ENCODE measurements at regions not wholly inside any gene's neighbourhood (a gene's known extent, or its start where the extent isn't known, plus 50 kb on each side); places are given as distances from the start of the nearest gene placed in this dataset.

- TF ChIP-seq, protein P1, sequence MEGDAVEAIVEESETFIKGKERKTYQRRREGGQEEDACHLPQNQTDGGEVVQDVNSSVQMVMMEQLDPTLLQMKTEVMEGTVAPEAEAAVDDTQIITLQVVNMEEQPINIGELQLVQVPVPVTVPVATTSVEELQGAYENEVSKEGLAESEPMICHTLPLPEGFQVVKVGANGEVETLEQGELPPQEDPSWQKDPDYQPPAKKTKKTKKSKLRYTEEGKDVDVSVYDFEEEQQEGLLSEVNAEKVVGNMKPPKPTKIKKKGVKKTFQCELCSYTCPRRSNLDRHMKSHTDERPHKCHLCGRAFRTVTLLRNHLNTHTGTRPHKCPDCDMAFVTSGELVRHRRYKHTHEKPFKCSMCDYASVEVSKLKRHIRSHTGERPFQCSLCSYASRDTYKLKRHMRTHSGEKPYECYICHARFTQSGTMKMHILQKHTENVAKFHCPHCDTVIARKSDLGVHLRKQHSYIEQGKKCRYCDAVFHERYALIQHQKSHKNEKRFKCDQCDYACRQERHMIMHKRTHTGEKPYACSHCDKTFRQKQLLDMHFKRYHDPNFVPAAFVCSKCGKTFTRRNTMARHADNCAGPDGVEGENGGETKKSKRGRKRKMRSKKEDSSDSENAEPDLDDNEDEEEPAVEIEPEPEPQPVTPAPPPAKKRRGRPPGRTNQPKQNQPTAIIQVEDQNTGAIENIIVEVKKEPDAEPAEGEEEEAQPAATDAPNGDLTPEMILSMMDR (IDR thresholded peaks at IDR 0.05): no peak
- no peak for TF ChIP-seq POLR2AphosphoS5 (IDR thresholded peaks at IDR 0.05)
These were observed 527.4 kb downstream of the MID1IP1 start for GRCh38 chrX:39328661-39329060.

Measured in transverse colon (tissue), 4 donors.